Stimulated activated CD8-positive, alpha-beta memory T cell treated with anti-CD3 and anti-CD28 coated beads, Interleukin-12 subunit alpha, Interleukin-12 subunit beta, amount 100 ng/mL, for 24 hours (primary cell): ENCODE measurements at regions not wholly inside any gene's neighbourhood (a gene's known extent, or its start where the extent isn't known, plus 50 kb on each side); places are given as distances from the start of the nearest gene placed in this dataset.

ENCODE experiments used
- DNase-seq: peaks from one replicate; pipeline ENCODE4 v3.0.0-alpha.2; 2020; ENCODE audit errors: extremely low read depth

- DNase-seq: no peak
Measured at GRCh38 chr12:116381744-116382685, 104.5 kb upstream of the MED13L start.

- no peak for DNase-seq
Measured at GRCh38 chr12:116382686-116383530, 105.4 kb upstream of the MED13L start.

- no peak for DNase-seq
Measured at GRCh38 chr12:116384175-116384574, 106.7 kb upstream of the MED13L start.

- DNase-seq: no peak
Measured at GRCh38 chr12:116384691-116385485, 107.4 kb upstream of the MED13L start.

GRCh38 chr12:116385486-116386217, 108.2 kb upstream of the MED13L start:
- DNase-seq: no peak

- DNase-seq: no peak
Measured at GRCh38 chr12:116389326-116389725, 111.8 kb upstream of the MED13L start.

GRCh38 chr12:116389990-116390389, 112.5 kb upstream of the MED13L start:
- DNase-seq: no peak

GRCh38 chr12:116390401-116391335, 113.2 kb upstream of the MED13L start:
- no peak for DNase-seq

- DNase-seq: no peak
Measured at GRCh38 chr12:116391501-116391900, 114.0 kb upstream of the MED13L start.

GRCh38 chr12:116392061-116392460, 114.6 kb upstream of the MED13L start:
- DNase-seq: no peak

GRCh38 chr12:116393255-116393654, 115.8 kb upstream of the MED13L start:
- no peak for DNase-seq

GRCh38 chr12:116393859-116394650, 116.6 kb upstream of the MED13L start:
- DNase-seq: no peak

- no peak for DNase-seq
Measured at GRCh38 chr12:116395396-116395795, 117.9 kb upstream of the MED13L start.

- DNase-seq: no peak
Measured at GRCh38 chr12:116397148-116397547, 119.7 kb upstream of the MED13L start.

- no peak for DNase-seq
Measured at GRCh38 chr12:116398193-116398592, 120.7 kb upstream of the MED13L start.

GRCh38 chr12:116399055-116399454, 121.6 kb upstream of the MED13L start:
- no peak for DNase-seq

GRCh38 chr12:116400636-116401372, 123.3 kb upstream of the MED13L start:
- DNase-seq: no peak

- DNase-seq: no peak
Measured at GRCh38 chr12:116401565-116401964, 124.1 kb upstream of the MED13L start.
